ENCODE measurements at regions not wholly inside any gene's neighbourhood (a gene's known extent, or its start where the extent isn't known, plus 50 kb on each side); places are given as distances from the start of the nearest gene placed in this dataset.
"Not testable (repeated sequence)": the region's sequence is repeated elsewhere in the genome, so short reads cannot be mapped to it uniquely, and the experiment has no call there.

DNA sequence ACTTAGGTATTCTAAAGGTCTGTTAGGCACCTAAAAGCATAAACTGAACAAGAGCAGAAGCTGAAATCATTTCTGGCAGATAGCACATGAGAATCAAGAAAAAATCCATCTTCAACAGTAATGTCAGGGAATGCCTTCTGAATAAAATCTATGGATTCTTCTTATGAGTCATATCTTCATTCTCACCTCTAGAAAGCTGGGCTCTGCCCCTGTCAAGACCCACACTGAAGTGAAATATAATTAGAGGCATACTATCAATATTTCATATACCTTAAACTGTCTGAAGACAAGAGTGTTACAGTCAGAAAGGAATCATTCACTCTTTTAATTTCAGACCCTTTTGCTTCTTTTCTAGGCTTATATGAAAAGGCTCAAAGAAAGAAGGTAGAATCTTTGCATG is 485.8 kb upstream of the PTCHD4 start:
- Histone ChIP-seq H3K27ac (ENCODE audit: low read depth, low read length) (no peak overlapping the region), H3K36me3 (ENCODE audit: control insufficient read depth, insufficient read depth, low read length) (no peaks in the 10 kb centered on the region), H3K27me3 (ENCODE audit: control insufficient read depth, insufficient read depth, low read length) (no peaks in the 10 kb centered on the region), H3K4me1 (ENCODE audit: control insufficient read depth, insufficient read depth, low read length) (no peaks in the 10 kb centered on the region), H3K4me3 (ENCODE audit: low read length) (no peak overlapping the region), H3K9ac (ENCODE audit: low read length) (no peak overlapping the region)

DNA sequence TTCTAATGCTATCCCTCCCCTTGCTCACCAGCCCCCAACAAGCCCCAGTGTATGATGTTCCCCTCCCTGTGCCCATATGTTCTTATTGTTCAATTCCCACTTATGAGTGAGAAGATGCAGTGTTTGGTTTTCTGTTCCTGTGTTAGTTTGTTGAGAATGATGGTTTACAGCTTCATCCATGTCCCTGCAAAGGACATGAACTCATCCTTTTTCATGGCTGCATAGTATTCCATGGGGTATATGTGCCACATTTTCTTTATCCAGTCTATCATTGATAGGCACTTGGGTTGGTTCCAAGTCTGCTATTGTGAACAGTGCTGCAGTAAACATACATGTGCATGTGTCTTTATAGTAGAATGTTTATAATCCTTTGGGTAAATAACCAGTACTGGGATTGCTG is 480.2 kb upstream of the PTCHD4 start:
- H3K36me3 ChIP-seq (ENCODE audit: control insufficient read depth, insufficient read depth, low read length) = not testable (repeated sequence)

DNA sequence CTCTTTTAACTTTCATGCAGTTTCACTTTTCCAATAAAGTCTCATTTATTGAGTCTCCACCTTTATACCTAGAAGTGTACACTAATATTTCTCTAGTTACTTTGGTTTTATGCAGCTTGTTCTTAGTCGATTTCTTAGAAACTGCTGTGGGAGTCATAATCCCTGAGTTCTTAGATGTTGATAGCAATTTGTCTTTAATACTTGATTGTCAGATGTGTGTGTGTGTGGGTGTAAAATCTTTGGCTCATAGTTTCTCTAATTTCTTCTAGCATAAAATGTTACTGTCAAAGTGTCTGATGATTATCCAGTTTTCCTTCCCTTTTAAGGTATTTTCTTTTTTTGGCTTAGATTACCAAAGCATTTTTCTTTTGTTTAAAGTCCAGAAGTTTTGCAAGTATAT is 473.8 kb upstream of the PTCHD4 start:
- Histone ChIP-seq H3K4me1 (ENCODE audit: control insufficient read depth, insufficient read depth, low read length) (no peaks in the 10 kb centered on the region), H3K4me3 (ENCODE audit: low read length) (no peak overlapping the region), H3K9ac (ENCODE audit: low read length) (no peak overlapping the region), H3K27ac (ENCODE audit: low read depth, low read length) (no peak overlapping the region), H3K27me3 (ENCODE audit: control insufficient read depth, insufficient read depth, low read length) (no peaks in the 10 kb centered on the region), H3K36me3 (ENCODE audit: control insufficient read depth, insufficient read depth, low read length) (no peaks in the 10 kb centered on the region)

More for the DNA sequence above, 480.2 kb upstream of the PTCHD4 start:
- H3K27ac ChIP-seq (ENCODE audit: low read depth, low read length); H3K9ac ChIP-seq (ENCODE audit: low read length); H3K4me3 ChIP-seq (ENCODE audit: low read length); H3K27me3 ChIP-seq (ENCODE audit: control insufficient read depth, insufficient read depth, low read length); H3K4me1 ChIP-seq (ENCODE audit: control insufficient read depth, insufficient read depth, low read length): not testable (repeated sequence)

DNA sequence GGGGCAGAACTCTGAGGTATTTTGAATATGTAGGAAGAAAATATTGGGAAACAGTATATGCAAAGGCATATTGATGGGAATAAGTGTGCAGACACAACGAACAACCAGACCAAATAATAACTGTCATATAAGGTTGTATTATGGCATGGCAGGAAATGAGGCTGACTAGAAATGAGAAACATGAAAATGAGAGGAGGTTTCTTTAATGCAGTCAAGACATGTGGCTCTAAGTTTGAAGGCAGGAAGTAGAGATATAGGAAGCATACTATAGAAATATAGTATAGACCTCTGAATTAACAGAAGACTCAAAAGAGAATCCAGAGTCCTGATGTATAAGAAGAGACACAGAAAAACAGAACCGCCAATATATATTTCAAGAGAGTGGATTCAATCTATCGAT is 459.7 kb upstream of the PTCHD4 start:
- Histone ChIP-seq H3K36me3 (ENCODE audit: control insufficient read depth, insufficient read depth, low read length) (no peaks in the 10 kb centered on the region), H3K9ac (ENCODE audit: low read length) (no peak overlapping the region), H3K27me3 (ENCODE audit: control insufficient read depth, insufficient read depth, low read length) (no peaks in the 10 kb centered on the region), H3K4me1 (ENCODE audit: control insufficient read depth, insufficient read depth, low read length) (no peaks in the 10 kb centered on the region), H3K27ac (ENCODE audit: low read depth, low read length) (no peak overlapping the region), H3K4me3 (ENCODE audit: low read length) (no peak overlapping the region)

DNA sequence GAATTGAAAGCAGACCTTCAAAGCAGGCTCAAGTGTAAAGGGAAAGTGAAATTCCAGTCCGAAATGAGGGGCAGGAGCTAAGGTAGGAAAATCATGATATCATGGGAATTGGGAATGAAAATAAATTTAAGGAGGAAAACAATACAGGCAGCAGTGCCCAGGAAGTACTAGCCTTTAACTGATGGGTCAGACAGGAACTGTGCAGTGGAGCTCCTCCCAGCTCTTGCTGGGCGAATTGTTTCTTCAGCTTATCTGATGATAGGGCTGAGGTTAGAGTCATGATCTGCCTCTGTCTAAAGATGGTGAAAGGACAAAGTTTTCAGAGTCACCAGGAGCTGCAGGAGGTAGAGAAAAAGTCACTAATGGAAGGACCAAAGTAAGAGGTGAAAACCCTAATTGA is 457.9 kb upstream of the PTCHD4 start:
- H3K4me1 ChIP-seq (ENCODE audit: control insufficient read depth, insufficient read depth, low read length) = no peaks in the 10 kb centered on the region
- no peaks in the 10 kb centered on the region for H3K27me3 ChIP-seq (ENCODE audit: control insufficient read depth, insufficient read depth, low read length)
- H3K27ac ChIP-seq (ENCODE audit: low read depth, low read length) = no peak overlapping the region
- H3K36me3 ChIP-seq (ENCODE audit: control insufficient read depth, insufficient read depth, low read length) = no peaks in the 10 kb centered on the region
- no peak overlapping the region for H3K9ac ChIP-seq (ENCODE audit: low read length)
- H3K4me3 ChIP-seq (ENCODE audit: low read length) = no peak overlapping the region

DNA sequence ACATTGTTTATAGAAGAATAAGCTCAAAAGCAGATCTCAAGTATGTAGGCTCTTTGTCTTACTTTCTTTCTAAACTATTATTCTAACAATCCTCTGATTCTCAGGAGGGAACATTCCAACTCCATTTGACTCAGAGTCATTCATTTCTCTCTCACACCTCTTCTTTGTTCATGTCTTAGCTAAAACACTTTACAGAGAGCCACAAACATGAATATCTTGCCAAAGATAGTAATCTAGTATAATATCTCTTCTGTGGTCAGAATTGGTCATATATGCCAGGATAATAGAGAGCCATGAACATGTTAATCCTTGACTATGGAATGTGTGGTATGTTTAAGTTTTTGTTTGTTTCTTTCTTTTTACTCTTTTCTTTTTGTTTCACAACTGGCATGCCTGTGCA is 456.0 kb upstream of the PTCHD4 start:
- Histone ChIP-seq H3K4me1 (ENCODE audit: control insufficient read depth, insufficient read depth, low read length) (no peaks in the 10 kb centered on the region), H3K27me3 (ENCODE audit: control insufficient read depth, insufficient read depth, low read length) (no peaks in the 10 kb centered on the region), H3K4me3 (ENCODE audit: low read length) (no peak overlapping the region), H3K36me3 (ENCODE audit: control insufficient read depth, insufficient read depth, low read length) (no peaks in the 10 kb centered on the region), H3K9ac (ENCODE audit: low read length) (no peak overlapping the region), H3K27ac (ENCODE audit: low read depth, low read length) (no peak overlapping the region)

DNA sequence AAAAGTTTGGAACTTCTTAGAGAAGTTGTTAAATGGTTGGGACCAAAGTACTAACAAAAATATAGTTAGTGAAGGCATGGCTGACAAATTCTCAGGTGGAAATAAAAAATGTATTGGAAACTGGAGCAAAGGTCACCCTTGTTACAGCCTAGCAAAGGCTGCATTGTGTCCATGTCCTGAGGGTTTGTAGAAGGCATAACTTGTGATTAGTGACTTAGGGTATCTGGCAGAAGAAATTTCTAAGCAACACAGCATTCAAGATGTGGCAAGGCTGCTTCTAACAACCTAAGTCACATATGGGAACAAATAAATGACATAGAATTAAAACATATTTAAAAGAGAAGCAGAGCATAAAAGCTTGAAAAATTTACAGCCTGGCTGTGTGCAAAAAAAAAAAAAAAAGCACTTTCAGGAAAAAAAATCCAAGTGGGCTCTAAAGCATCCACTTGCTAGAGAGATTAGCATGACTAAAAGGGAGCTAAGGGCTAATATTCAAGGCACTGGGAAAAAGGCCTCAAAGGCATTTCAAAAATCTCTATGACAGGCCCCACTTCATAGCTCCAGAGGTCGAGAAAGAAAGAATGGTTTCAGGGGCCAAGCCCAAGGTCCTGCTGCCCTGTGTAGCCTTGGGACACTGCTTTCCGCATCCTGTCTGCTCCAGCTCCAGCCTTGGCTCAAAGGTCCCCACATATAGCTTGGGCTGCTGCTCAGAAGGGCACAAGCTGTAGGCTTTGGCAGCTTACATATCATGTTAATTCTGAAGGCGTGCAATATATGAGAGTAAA is 453.2 kb upstream of the PTCHD4 start:
- Histone ChIP-seq H3K36me3 (ENCODE audit: control insufficient read depth, insufficient read depth, low read length) (no peaks in the 10 kb centered on the region), H3K4me1 (ENCODE audit: control insufficient read depth, insufficient read depth, low read length) (no peaks in the 10 kb centered on the region), H3K27me3 (ENCODE audit: control insufficient read depth, insufficient read depth, low read length) (no peaks in the 10 kb centered on the region), H3K27ac (ENCODE audit: low read depth, low read length) (no peak overlapping the region), H3K4me3 (ENCODE audit: low read length) (no peak overlapping the region), H3K9ac (ENCODE audit: low read length) (no peak overlapping the region)

DNA sequence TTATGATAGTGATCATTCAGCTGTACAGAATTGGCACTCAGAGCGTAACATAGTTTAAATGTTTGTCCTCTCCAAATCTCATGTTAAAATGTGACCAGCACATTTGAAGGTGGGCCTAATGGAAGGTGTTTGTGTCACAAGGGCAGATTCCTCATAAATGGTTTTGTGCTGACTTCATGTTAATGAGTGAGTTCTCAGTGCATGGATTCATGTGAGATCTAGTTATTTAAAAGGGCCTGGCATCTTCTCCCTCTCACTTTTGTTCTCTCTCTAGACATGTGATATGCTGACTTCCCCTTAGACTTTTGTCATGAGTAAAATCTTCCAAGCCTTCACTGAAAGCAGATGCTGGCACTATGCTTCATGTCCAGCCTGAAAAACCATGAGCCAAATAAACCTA is 452.4 kb upstream of the PTCHD4 start:
- Histone ChIP-seq H3K27me3 (ENCODE audit: control insufficient read depth, insufficient read depth, low read length) (no peaks in the 10 kb centered on the region), H3K4me1 (ENCODE audit: control insufficient read depth, insufficient read depth, low read length) (no peaks in the 10 kb centered on the region), H3K9ac (ENCODE audit: low read length) (no peak overlapping the region), H3K4me3 (ENCODE audit: low read length) (no peak overlapping the region), H3K27ac (ENCODE audit: low read depth, low read length) (no peak overlapping the region), H3K36me3 (ENCODE audit: control insufficient read depth, insufficient read depth, low read length) (no peaks in the 10 kb centered on the region)

DNA sequence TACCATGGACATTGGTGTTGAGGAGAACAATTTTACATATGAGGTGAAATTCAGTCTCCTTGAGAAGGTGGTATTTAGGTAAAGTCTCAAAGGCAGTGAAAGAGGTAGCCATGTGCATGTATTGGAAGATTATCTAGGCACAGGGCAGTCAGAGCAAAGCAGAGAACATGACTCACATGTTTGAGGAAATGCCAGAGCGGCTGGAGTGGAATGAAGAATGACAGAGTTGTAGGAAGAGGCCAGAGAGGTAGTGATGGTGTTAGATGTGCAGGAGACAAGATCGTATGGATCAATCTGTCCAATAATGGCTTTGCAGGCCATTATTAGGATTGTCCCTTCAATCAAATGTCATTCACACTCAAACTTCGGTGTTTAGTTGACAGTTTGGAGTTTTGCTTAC is 449.4 kb upstream of the PTCHD4 start:
- no peak overlapping the region for H3K4me3 ChIP-seq (ENCODE audit: low read length)
- H3K36me3 ChIP-seq (ENCODE audit: control insufficient read depth, insufficient read depth, low read length) = no peaks in the 10 kb centered on the region
- no peak overlapping the region for H3K9ac ChIP-seq (ENCODE audit: low read length)
- no peaks in the 10 kb centered on the region for H3K27me3 ChIP-seq (ENCODE audit: control insufficient read depth, insufficient read depth, low read length)
- no peaks in the 10 kb centered on the region for H3K4me1 ChIP-seq (ENCODE audit: control insufficient read depth, insufficient read depth, low read length)
- H3K27ac ChIP-seq (ENCODE audit: low read depth, low read length) = no peak overlapping the region

DNA sequence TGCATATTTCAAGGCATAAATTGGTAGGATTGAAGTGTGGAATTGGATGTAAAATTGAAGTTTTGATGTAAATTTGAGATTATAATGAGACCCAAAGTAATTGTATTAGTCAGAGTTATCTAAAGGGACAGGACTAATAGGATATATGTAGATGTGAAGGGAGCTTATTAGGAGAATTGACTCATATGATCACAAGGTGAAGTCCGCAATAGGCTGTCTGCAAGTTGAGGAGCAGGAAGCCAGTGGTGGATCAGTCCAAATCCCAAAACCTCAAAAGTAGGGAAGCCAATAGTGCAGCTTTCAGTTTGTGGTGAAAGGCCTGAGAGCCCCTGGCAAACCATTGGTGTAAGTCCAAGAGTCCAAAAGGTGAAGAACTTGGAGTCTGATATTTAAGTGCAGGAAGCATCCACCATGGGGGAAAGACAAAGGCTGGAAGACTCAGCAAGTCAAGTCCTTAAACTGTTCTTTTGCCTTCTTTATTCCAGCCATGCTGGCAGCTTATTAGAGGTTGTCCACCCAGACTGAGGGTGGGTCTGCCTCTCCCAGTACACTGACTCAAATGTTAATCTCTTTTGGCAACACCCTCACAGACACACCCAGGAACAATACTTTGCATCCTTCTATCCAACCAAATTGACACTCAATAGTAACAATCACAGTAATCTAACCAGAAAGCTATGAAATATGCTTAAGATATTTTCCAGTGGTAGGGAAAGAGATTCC is 442.6 kb upstream of the PTCHD4 start:
- Histone ChIP-seq H3K27me3 (ENCODE audit: control insufficient read depth, insufficient read depth, low read length) (no peaks in the 10 kb centered on the region), H3K36me3 (ENCODE audit: control insufficient read depth, insufficient read depth, low read length) (no peaks in the 10 kb centered on the region), H3K4me3 (ENCODE audit: low read length) (no peak overlapping the region), H3K4me1 (ENCODE audit: control insufficient read depth, insufficient read depth, low read length) (no peaks in the 10 kb centered on the region), H3K9ac (ENCODE audit: low read length) (no peak overlapping the region), H3K27ac (ENCODE audit: low read depth, low read length) (no peak overlapping the region)

DNA sequence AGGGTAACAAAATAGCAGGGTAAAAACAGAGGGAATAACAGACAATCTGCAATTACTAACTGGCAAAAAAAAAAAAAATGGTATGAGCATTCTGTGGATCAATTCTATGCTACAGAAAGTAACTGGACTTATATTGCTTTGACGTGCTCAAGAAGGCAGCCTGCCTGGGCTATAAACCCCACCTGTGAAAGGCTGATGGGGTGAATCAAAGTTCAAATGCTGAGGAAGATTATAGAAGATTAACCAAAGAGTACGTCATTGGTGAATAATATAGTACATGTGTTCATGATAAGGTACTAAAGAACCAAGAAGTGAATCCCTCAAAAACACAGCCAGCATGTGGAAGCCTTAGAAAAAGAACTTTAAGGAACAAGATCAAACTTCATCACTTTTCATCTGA is 441.9 kb upstream of the PTCHD4 start:
- Histone ChIP-seq H3K9ac (ENCODE audit: low read length) (no peak overlapping the region), H3K4me3 (ENCODE audit: low read length) (no peak overlapping the region), H3K4me1 (ENCODE audit: control insufficient read depth, insufficient read depth, low read length) (no peaks in the 10 kb centered on the region), H3K27ac (ENCODE audit: low read depth, low read length) (no peak overlapping the region), H3K27me3 (ENCODE audit: control insufficient read depth, insufficient read depth, low read length) (no peaks in the 10 kb centered on the region), H3K36me3 (ENCODE audit: control insufficient read depth, insufficient read depth, low read length) (no peaks in the 10 kb centered on the region)

DNA sequence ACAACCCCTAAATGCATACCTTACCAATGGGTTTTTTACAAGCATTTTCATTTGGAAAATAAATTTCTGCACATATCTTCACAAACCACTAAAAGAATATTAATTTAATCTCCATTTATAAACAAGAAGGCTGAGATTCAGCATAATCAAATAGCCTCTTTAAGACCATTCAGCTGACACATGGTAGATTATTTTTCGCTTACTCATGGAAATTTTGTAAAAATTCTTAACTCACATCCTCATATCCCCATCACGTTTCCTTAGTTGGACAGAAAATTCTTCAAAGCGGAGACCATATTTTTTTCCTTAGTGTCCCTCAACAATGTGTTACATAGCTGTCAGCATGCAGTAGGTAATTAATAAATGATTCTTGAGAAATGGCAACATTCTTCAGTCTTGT is 439.6 kb upstream of the PTCHD4 start:
- Histone ChIP-seq H3K27ac (ENCODE audit: low read depth, low read length) (no peak overlapping the region), H3K9ac (ENCODE audit: low read length) (no peak overlapping the region), H3K27me3 (ENCODE audit: control insufficient read depth, insufficient read depth, low read length) (no peaks in the 10 kb centered on the region), H3K36me3 (ENCODE audit: control insufficient read depth, insufficient read depth, low read length) (no peaks in the 10 kb centered on the region), H3K4me1 (ENCODE audit: control insufficient read depth, insufficient read depth, low read length) (no peaks in the 10 kb centered on the region), H3K4me3 (ENCODE audit: low read length) (no peak overlapping the region)

DNA sequence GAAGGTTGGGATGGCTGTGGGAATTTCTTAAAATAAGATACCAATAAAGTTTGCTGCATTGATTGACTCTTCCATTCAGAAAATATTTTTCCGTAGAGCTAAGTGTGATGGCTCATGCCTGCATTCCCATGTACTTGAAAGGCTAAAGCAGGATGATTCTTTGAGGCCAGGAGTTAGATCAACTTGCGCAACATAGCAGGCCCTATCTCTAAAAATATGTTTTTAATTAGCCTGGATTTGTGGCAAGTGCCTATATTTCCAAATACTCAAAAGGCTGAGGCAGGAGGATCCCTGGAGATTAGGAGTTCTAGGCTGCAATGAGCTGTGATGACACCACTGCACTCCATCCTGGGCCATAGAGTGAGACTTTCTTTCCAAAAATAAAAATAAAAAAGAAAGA is 431.2 kb upstream of the PTCHD4 start:
- H3K4me1 ChIP-seq (ENCODE audit: control insufficient read depth, insufficient read depth, low read length) = no peaks in the 10 kb centered on the region
- H3K27me3 ChIP-seq (ENCODE audit: control insufficient read depth, insufficient read depth, low read length) = no peaks in the 10 kb centered on the region
- H3K4me3 ChIP-seq (ENCODE audit: low read length) = no peak overlapping the region
- no peak overlapping the region for H3K9ac ChIP-seq (ENCODE audit: low read length)
- no peaks in the 10 kb centered on the region for H3K36me3 ChIP-seq (ENCODE audit: control insufficient read depth, insufficient read depth, low read length)
- no peak overlapping the region for H3K27ac ChIP-seq (ENCODE audit: low read depth, low read length)

All from rectal smooth muscle tissue (tissue), 1 donor.